Transverse colon (tissue), 3 donors: ENCODE measurements at regions not wholly inside any gene's neighbourhood (a gene's known extent, or its start where the extent isn't known, plus 50 kb on each side); places are given as distances from the start of the nearest gene placed in this dataset.
"Not testable (repeated sequence)": the region's sequence is repeated elsewhere in the genome, so short reads cannot be mapped to it uniquely, and the experiment has no call there.

ENCODE experiments used
- EP300 ChIP-seq: sonication (generic); formaldehyde crosslinking; IDR thresholded peaks from one replicate; pipeline ENCODE4 v1.6.1; 2017; ENCODE audit warnings: antibody characterized with exemption, low read depth
- POLR2A ChIP-seq: fragments of 450-650 bp; IDR thresholded peaks from one replicate; pipeline ENCODE4 v1.6.1; 2016; ENCODE audit warnings: antibody characterized with exemption, mild to moderate bottlenecking, moderate library complexity
- TF ChIP-seq, protein P1 (sequence below), 5 experiments: fragments of 200-600 bp in 3 of 5; fragments of 450-650 bp in 2 of 5; sonication (generic) in 3 of 5; IDR thresholded peaks; 1 replicate in 2 of 5; 2 replicates in 3 of 5; pipeline ENCODE4 v1.5.1; 2016 to 2017; ENCODE audit warnings: antibody characterized with exemption in 5 of 5, inconsistent platforms in 3 of 5, mild to moderate bottlenecking in 2 of 5, moderate library complexity in 1 of 5

DNA sequence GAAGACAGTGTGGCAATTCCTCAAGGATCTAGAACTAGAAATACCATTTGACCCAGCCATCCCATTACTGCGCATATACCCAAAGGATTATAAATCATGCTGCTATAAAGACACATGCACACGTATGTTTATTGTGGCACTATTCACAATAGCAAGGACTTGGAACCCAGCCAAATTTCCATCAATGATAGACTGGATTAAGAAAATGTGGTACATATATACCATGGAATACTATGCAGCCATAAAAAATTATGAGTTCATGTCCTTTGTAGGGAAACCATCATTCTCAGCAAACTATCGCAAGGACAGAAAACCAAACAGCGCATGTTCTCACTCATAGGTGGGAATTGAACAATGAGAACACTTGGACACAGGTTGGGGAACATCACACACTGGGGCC is 729.6 kb upstream of the ARPP21 start:
- TF ChIP-seq, protein P1, sequence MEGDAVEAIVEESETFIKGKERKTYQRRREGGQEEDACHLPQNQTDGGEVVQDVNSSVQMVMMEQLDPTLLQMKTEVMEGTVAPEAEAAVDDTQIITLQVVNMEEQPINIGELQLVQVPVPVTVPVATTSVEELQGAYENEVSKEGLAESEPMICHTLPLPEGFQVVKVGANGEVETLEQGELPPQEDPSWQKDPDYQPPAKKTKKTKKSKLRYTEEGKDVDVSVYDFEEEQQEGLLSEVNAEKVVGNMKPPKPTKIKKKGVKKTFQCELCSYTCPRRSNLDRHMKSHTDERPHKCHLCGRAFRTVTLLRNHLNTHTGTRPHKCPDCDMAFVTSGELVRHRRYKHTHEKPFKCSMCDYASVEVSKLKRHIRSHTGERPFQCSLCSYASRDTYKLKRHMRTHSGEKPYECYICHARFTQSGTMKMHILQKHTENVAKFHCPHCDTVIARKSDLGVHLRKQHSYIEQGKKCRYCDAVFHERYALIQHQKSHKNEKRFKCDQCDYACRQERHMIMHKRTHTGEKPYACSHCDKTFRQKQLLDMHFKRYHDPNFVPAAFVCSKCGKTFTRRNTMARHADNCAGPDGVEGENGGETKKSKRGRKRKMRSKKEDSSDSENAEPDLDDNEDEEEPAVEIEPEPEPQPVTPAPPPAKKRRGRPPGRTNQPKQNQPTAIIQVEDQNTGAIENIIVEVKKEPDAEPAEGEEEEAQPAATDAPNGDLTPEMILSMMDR (IDR thresholded peaks at IDR 0.05) = not testable (repeated sequence)
- TF ChIP-seq POLR2A, EP300: not testable (repeated sequence)
